HG02981 (cell line): ENCODE measurements at regions not wholly inside any gene's neighbourhood (a gene's known extent, or its start where the extent isn't known, plus 50 kb on each side); places are given as distances from the start of the nearest gene placed in this dataset.

Experiments
- ATAC-seq: cut with Tn5 transposase; IDR thresholded peaks from one replicate; pipeline ENCODE4 v1.9.1; 2021; ENCODE audit warnings: mild to moderate bottlenecking, moderate library complexity; ENCODE audit not compliant: unreplicated experiment

DNA sequence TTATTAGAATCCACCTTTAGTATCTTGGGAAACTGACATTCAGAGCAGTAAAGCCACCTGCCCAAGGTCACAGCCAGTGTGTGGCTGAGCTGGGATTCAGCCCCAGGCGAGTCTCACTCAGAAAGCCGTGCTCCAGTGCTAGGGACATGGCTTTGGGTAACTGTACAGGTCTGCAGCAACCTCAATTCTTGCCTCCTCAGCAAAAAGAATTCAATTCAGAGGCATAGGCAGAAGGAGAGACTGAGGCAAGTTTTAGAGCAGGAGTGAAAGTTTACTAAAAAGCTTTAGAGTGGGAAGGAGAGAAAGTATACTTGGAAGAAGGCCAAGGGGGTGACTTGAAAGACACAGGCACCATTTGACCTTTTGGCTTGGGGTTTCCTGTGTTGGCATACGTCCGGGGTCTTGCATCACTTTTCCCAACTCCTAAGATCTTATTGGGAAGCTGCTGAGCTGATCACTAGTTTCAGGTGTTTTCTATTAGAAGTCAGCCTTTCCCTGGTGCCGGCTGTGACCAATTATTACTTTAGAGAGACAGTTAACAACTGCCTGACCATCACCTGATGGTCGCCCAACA is 529.3 kb downstream of the MATN1 start:
- ATAC-seq = no peak

DNA sequence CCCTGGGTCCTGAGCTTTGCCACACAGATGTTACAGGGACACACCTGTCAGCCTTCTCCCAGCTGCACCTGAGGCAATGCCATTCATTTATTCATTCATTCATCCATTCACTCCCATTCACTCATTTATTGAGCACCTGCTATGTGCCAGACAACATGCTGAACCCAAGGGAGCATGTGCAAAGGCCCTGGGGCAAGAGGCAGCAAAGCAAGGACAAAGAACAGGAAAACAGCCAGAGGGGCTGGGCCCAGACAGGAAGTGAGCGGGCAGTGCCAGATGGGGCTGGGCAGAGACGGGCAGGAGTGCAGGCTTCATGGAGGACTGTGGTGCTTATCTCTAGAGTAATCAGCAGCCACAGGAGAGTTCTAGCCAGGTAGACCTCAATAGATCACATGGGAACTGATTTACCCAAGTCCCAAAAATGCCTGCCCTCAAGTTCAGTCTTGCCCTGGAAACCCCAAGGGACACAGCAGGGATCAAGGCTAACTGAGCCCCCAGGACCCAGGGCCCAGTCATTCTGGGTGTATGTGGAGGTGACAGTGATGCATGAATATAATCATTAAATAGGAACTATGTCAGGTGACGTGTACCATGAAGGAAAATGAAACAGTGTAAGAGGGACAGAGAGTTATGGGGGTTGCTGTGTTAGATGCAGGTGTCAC is 530.3 kb downstream of the MATN1 start:
- no peak for ATAC-seq

DNA sequence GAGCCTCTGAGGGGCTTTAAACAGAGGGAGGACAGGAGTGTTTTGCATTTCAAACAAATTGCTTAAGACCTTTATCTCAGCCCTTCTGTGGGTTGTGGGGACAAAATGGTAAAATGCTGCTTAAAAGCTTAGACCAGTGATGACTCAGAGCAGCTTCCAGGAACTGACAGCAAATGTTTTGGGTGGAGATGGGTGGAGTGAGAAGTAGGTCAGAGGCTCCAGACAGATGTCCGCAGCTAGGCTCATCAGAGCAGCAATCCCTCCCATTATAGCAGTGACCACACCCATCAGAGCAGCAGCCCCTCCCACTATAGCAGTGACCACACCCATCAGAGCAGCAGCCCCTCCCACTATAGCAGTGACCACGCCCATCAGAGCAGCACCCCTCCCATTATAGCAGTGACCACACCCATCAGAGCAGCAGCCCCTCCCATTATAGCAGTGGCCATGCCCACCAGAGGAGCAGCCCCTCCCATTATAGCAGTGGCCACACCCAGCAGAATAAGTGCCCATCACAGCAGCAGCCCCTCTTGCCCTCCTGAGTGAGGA is 532.2 kb downstream of the MATN1 start:
- ATAC-seq = no peak

DNA sequence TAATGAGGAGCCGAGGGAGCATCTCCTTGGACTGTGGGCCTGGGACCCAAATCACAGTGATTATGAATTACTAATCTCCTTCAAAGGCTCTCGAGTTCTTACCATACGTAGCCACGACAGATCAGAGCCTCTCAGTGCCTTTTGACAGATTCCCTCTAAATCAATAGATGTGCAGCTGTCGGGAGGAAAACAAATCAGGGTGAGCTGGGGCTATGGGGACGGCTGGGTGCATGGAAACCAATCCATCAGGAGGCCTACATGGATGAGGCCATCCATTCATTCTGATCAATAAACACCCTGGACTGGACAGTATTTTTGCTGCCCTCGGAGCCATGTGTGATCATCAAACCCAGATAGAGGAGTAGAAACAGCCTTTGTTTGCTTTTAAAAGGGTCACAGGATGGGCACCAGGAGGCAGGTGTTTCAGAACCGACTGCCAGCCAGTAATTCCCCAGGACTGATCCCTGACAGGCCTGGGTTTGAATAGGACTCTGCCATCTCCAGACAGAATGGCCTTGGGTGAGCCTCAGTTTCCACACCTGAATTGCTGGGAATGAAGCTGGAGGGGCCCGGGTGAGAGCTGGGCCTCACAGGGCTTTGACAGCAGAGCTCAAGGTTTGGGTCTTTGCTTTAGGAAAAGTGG is 532.8 kb downstream of the MATN1 start:
- ATAC-seq = no peak

DNA sequence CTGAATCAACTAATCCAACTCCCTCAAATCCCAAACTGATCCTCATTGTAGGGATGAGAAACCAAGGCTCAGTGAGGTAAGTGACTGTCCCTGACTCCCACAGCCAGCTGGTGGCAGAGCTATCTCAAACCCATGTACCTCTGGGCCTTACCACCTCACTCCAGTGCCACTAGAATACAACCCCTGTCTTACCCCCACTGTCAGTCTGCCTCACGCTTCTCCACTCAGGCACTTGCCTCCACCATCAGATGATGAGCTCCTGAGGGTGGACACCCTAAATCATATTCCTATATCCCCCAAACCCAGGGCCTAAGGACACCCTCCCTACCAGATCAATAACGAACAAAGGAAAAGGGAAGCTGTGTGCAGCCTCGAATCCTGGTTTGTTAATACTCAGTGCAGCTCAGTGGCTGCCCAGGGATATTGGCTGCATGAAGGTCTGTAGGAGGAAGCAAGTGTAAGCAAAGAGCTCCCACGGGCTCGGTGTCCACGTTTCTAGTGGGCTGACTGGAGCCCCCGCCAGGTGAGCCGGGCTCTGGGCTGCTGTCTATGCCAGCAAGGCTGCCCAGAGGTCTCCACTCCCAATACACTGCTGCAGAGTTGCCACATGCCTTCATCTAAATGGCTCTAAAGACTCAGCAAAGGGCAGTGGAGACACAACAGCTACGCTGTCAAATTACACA is 533.4 kb downstream of the MATN1 start:
- no peak for ATAC-seq

DNA sequence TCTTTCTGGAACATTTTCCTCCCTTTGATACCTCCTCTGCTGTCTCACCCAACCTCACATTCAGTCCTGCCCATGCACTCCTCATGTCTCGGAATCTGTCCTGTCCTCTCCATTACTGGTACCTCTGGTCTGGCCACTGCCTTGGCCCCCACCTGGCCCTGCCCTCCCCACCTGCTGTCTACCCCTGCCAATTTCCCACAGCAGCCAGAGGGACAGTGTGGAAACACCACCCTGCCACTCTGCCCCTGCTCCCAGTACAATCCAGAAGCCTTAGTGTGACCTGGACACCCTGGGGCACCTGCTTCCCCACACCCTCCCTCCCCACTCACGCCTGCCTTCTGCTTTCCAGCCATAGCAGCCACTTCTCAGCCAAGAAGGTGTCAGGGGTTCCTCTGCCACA is 534.4 kb downstream of the MATN1 start:
- no peak for ATAC-seq

DNA sequence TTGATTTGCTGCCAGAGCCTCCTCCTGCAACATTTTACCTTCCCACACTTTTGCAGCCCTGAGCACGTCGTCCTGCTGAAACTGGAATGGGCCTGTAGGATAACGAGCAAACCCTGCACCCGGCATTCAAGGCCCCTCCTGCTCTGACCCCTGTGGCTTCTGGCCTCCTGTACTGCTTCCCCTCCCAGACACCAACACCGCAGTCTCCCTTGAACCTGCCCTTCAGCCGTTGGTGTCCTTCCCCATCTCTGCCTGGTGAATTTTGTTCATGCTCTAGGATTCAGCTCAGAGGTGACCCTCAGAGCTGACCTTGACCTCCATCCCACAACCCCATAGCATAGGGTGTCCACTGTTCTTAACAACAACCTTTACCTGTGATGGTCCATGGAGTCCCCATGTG is 535.1 kb downstream of the MATN1 start:
- no peak for ATAC-seq

DNA sequence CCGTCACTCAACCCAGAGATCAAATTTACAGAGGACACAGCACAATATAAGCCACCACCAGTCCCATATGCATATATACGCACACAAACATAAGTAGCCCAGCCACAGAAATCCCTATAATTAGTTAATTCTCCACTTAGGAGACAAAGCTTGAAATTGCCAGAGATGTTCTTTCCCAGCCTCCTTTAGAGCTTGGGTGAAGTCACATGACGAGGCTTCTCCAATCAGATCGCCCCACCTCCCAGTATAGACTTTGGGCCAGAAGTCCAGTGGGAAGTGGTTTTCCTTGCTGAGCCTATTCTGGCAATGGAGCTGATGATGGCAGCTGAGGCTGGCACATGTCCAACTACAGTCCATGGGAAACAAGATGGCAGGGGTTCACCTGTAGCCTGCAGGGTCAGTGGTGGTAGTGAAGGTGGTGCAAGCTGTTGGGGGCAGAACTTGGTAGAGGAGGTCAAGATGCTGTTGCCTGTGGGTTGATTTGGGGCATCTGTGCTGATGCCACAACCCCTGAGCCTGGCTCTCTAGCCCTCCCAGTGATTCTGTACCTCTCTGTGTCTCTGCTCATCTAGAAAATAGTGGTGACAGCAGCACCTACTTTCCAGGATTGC is 535.9 kb downstream of the MATN1 start:
- no peak for ATAC-seq

DNA sequence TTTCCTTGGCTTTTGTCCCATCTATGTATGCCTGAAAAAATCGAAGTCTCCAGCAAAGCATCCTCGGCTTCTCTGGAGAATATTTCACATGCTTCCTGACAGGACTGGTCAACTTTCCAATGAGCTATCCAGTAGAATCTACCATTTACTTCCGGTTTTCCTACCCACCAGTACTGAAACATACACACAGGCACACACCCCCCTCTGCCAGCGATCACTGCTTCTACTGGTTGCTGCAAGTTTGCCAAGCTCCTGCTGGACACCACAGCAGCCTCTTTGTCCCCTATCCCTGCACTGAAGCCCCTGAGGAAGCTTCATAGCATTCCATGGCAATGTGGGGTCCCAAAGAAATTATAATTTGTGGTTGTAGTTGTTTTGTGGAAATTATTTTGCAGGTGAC is 536.8 kb downstream of the MATN1 start:
- no peak for ATAC-seq

DNA sequence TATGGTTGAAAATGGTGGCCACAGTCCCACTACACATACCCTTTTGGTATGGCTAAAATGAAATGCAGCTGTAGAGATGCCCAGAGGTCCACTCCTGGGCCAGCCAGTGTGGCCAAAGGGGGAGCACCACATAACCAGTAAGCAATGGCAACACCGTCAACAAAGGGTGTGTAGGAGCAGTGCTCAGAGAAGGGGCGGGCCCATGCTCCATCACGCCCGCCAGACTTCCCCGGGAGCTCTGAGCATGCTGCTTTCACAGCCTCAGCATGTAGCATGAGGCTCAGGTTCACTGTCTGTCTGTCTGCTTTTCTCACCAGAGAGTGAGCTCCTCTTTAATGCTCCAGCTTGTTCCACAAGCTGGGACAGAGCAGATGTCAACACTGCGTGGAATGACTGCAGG is 537.6 kb downstream of the MATN1 start:
- ATAC-seq = no peak

DNA sequence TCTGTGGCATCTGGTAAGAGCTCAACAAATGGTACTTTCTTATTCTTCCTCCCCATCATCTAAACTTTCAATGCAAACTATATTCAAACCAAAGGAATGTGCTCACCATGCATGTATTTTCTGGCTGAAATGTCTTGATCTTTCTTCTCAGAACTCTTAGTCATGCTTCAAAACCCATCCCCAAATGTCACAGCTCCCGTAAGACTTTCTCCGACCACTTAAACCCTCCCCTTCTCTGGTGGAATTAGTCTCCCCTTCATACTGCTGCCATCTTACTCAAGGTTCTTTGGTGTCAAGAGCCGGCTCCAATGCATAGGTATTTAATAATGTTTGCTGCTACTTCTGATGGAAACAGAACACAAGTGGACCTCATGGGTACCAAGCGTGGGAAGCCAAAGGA is 538.1 kb downstream of the MATN1 start:
- no peak for ATAC-seq

DNA sequence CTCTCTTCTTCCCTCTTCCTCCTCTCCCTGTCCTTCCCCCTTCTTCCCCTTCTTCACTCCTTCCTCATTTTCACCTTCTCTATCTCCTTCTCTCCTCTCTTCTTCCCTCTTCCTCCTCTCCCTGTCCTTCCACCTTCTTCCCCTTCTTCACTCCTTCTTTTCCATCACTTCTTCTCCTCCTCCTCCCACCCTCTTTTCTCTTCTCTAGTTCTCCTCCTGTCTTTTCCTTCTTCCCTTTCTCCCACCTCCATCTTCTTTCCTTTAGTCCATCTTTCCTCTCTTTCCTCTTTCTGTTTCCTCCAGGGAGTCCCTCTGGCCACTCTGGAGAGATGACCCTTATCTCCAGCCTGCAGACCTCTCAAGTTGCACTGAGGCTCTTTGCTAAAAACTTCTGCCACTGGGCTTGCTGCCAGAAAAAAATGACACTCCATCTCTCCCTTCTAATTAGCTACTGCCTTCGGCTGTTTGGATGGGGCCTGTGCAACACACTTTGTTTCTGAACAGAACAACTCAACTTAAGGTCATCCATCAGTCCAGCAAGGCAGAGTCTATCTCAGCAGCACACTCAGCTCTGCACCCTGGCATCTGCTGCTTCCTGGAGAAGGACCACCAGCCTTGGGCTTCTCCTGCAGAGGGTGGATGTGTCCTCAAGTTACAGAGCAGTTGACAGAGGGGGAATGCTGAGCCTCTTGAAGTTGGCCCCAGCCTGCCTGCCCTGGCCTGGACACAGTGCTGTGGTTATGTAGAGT is 538.8 kb downstream of the MATN1 start:
- ATAC-seq = no peak

DNA sequence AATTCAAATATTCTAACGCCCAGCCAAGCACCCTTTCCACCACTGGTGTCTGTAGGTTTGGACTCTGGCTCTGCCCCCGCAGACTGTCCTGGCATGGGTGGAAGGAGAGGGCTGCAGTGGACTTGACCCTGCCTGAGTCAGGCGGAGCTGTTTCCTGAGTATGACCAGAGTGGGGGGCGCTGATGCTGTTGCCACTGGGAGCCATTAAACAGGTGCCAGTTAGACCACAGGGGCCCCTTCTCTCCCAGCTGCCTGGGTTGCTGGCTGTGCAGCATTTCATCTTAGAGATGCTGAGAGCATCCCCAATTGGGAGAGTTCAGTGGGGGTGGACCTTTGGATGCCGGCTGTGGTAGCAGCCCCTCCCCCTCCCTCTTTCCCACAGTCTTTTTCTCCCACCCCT is 539.5 kb downstream of the MATN1 start:
- ATAC-seq = no peak

DNA sequence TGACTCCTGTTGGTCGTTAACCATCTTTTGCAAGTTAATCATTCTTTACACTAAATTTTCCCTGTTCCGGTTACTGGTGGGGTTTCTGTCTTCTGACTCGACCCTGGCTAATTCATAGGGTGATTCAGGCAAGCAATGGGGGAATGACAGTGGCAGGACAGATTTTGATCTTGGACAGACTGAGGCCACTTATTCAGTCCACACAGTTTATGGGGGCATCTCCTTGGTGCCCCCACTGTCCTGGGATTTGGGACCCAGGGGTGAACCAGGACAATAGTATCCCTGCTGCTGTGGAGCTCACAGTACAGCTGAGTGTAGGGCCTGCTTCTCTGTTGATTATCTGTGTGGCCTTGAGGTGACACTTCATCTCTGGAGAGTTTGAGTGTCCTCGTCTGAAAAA is 540.4 kb downstream of the MATN1 start:
- no peak for ATAC-seq

DNA sequence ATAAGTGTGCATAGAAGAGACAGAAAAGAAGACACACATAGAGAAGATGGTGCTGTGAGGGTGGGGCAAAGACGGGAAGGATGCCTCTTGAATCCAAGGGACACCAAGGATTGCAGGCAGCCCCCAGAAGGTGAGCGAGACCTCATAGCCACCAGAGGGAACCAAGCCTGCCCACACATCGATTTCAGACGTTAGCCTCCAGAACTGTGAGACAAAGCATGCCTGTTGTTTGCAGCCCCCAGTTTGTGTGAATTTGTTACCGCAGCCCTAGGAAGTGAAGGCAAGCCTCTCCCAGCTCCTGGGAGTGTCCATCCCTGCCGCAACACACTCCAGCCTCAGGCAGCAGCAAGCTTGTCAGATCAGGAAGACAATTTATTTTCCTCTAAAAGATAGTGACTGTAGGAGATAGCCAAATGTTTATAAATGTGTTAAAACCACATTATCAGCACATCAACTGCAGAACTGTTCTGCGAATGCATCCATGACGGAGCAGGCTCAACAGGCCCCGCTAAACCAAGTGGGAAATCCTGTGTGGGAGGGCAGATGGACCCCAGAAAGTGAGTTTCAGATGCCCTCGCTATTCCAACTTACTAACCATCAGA is 543.3 kb downstream of the MATN1 start:
- no peak for ATAC-seq

DNA sequence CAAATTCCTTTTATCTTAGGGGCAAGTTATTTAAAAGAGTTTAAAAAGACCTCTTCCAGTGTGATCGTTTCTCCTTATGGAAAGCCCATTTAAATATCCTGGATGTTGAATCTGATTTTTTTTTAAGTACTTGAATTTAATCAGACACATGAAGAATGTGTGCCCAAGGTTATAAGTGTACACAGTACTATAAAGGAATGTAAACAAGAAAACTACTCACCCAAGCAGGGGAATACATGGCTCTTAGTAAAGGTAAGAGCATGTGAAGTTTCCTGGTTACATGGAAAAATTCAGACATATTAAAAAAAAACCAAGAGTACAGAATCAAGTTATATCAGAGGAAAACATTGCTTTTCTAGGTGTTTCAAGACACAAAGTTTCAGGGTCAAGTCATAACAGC is 546.9 kb downstream of the MATN1 start:
- ATAC-seq = no peak

DNA sequence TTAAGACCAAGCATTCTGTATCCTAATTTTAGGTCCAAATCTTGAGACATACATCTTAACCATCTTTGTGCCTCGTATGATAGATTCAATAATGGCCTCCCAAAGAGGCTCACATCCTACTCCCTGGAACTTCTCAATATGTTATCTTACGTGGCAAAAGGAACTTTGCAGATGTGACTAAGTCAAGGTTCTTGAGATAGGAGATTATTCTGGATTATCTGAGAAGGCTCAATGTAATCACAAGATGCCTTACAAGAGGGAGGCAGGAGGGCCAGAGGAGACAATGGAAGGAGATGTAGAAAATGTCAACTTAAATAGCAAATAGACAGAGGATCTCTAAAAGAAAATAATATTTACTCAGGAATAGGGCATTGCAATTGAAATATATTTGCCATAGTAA is 548.9 kb downstream of the MATN1 start:
- no peak for ATAC-seq

DNA sequence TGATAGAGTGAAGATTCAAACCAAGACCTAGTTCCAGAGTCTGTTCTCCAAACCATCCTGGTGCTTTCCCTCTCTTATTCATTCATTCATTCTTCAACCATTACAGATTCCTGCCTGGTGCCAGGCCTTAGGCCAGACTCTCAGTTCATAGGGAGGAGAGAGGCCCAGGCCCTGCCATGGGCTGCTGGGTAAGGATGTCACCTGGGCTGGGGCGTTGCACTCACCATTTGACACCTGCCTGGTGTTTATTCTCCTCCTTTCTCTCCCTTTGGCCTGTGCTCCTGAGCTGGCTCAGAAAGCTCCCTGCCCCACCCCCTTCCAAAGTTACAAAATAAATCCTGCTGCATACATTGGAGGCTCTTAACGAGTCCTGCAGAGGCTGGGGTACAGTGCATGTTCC is 549.8 kb downstream of the MATN1 start:
- no peak for ATAC-seq

DNA sequence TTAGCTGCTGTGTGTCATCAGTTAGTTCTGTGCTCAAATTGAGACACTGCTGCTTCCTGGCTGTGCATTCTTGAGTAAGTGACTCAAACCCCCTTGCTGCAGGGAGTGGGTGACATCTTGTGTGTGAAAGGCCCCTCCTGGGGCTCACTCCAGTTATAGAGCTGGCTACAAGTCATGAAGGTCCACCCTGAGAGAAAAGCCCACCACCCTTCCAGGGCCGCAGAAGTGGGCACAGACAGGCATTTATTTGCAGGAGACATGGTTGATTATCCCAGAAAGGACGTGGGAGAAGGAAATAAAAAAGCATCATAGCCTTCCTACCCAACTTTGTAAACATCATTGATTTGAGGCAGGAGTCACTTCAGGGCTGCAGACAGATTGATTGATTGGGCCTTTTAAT is 550.6 kb downstream of the MATN1 start:
- ATAC-seq = no peak

DNA sequence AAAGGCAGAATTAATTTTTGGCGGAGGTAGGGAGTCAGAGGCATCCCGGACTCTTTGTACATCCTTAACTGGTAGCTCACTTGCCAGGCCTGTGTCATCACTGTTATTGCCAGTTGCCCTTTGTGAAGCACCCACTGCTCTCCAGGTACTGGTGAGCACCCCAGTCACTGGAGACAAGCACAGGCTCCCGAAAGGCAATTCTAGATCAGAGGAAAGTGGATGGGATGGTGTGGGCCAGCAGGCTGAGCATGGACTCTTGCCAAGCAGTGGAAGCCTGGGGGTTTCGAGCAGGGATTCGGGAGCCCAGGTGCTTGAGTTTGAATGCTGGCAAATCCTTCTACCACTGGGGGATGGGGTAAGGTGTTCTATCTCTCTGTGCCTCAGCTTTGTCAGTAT is 551.1 kb downstream of the MATN1 start:
- no peak for ATAC-seq
